Activated CD4-positive, alpha-beta T cell treated with anti-CD3 and anti-CD28 coated beads for 4 hours (primary cell): ENCODE measurements at regions not wholly inside any gene's neighbourhood (a gene's known extent, or its start where the extent isn't known, plus 50 kb on each side); places are given as distances from the start of the nearest gene placed in this dataset.

Experiments
- DNase-seq, 2 donors: peaks; one replicate each; pipeline ENCODE4 v3.0.0-alpha.2; 2020

- DNase-seq = no peak
These were observed 2283.7 kb downstream of the NCAM2 start for GRCh38 chr21:23281917-23282316.

DNA sequence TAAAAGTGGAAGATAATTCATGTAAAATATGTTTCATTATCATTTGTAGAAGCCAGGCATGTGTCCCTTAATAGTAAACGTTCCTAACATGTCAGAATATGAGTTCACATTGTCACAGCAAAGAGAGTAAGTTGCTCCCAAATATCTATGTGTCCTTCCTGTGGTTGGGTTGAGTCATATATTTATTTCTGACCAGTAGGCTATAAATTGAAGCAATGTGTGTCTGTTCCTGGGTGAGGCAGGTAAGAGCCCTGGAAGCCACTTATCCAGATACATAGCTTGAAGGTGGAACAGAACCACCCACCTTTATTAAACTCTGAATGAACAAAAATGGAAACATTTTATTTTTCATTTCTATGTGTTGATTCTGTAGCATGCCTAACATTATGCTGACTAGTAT lies 2251.6 kb downstream of the NCAM2 start:
- DNase-seq = no peak

GRCh38 chr21:23247334-23247733 lies 2249.1 kb downstream of the NCAM2 start:
- DNase-seq = no peak

- no peak for DNase-seq
These were observed 2247.0 kb downstream of the NCAM2 start for GRCh38 chr21:23245255-23245654.

DNA sequence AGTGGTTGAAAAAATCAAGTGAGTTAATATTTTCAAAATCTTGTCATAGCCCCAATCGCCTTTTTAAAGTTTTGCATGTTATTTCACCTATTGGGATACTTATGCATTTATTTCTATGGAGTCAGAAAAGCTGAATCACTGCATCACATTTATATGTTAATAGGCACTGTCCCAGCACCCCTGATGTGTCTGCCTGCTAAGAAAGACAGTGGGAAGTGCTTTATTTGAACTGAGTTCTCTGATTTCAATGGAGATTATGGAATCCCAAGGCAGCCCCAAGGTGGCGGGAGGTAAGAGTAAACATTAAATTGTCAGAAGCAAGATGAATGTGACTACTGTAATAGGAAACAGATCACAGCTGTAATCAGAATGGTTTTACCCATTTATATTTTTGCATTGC lies 2225.7 kb downstream of the NCAM2 start:
- DNase-seq = no peak

DNA sequence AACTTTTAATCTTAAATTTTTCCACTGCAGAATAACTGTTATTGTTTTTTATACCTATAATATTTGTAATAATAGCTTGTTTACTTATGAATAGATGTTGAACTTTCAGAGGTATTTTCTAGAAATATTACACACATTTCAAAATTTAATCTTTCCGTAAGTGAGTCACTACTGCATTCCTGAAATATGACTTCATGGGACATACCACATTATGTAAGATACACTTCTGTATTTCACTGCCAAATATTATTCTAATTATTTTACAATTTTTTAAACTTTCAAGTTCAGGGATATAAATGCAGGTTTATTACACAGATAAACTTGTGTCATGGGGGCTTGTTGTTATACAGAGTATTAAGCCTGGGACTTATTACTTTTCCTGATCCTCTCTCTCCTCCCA lies 2220.5 kb downstream of the NCAM2 start:
- DNase-seq = no peak

DNA sequence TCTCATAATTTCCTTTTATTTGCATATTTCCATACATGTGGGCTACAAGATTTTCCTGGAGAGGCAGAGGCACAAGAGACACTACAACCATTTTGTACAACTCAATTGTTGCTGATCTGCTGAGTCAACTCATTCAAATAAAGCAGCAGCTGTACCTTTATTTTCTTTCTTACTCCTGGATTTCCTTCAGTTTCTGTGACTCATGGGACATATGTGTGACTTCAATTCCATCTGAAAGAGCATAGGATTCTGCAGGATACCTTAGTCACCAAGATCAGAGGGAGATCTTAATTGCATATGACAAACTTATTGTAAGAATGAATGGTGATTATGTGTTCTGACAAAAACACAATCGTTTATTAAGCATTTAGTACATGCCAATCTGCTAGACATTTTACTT lies 2219.4 kb downstream of the NCAM2 start:
- DNase-seq = no peak

DNA sequence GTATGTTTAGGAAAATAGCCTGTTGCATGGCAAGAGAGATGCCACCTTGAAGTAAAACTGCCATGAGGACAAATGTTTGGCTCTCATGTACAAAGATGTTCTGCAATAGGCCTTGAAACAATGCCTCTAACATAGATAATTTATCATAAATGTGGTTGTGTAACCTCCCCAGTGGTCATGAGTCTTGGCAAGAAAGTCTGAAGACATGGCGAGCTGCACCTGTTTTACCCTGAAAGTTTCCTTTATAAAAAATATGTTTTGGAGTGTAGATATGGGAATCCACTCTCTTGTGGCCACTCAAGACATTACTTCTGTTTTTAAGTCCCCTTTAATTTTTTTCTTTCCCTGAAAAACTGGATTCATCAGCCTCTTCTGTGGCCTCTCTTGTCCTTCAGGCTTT lies 2217.1 kb downstream of the NCAM2 start:
- no peak for DNase-seq
